ENCODE measurements at regions not wholly inside any gene's neighbourhood (a gene's known extent, or its start where the extent isn't known, plus 50 kb on each side); places are given as distances from the start of the nearest gene placed in this dataset.

DNA sequence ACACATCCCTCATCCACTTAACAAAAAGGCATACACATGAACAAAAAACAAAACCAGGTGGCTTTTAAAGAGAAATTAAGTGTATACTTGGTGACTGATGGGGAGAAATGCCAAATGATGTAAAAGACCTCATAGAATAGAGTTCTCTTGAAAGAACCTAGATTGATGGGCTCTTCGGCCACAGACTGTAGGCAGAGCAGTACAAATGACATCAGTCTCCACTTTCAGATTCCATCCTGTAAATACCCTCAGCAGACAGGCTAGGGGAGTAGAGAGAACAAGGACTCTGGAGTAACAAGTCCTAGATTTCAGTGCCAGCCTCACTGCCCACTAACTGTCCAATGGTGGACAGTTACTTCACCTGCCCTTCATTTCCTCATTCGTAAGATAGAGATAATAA is 203.8 kb downstream of the MZT1 start:
- TF ChIP-seq EZH2 (IDR thresholded peaks at IDR 0.05; ENCODE audit: borderline replicate concordance, low read length), result no peak
- TF ChIP-seq, protein P1, sequence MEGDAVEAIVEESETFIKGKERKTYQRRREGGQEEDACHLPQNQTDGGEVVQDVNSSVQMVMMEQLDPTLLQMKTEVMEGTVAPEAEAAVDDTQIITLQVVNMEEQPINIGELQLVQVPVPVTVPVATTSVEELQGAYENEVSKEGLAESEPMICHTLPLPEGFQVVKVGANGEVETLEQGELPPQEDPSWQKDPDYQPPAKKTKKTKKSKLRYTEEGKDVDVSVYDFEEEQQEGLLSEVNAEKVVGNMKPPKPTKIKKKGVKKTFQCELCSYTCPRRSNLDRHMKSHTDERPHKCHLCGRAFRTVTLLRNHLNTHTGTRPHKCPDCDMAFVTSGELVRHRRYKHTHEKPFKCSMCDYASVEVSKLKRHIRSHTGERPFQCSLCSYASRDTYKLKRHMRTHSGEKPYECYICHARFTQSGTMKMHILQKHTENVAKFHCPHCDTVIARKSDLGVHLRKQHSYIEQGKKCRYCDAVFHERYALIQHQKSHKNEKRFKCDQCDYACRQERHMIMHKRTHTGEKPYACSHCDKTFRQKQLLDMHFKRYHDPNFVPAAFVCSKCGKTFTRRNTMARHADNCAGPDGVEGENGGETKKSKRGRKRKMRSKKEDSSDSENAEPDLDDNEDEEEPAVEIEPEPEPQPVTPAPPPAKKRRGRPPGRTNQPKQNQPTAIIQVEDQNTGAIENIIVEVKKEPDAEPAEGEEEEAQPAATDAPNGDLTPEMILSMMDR (IDR thresholded peaks at IDR 0.05; ENCODE audit: low read length), result no peak

DNA sequence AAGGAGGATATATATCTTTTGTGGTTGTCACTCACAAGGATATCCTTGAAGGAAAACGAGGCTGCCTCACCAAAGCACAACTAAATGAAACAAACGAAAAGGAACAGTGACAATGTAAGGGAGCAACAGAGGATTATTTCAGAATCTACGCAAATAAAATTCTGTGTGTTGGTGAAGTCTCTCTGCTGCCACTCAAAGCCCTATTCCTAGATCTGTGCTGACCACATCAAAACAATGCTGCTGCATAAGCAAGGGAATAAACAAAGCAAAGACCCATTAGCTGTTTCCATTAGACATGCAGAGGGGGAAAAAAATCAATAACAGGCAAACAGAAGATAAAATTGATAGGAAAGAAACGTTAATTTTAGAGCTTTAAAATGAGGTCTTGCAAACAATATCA is 204.4 kb downstream of the MZT1 start:
- H3K79me2 ChIP-seq (ENCODE audit: insufficient read depth, low read length), result no peaks in the 10 kb centered on the region
- no peaks in the 10 kb centered on the region for H3F3A ChIP-seq (ENCODE audit: insufficient read depth, low read length)
- H4K20me1 ChIP-seq (ENCODE audit: insufficient read depth, low read length), result no peaks in the 10 kb centered on the region
- TF ChIP-seq EZH2 (IDR thresholded peaks at IDR 0.05; ENCODE audit: borderline replicate concordance, low read length), result no peak
- TF ChIP-seq, protein P1 (IDR thresholded peaks at IDR 0.05; ENCODE audit: low read length), result no peak
- no peaks in the 10 kb centered on the region for H3K9me3 ChIP-seq (ENCODE audit: low read length)
- no peaks in the 10 kb centered on the region for H3K9me2 ChIP-seq (ENCODE audit: low read depth, low read length)
- no peak overlapping the region for H3K27ac ChIP-seq (ENCODE audit: low read depth, low read length, poor library complexity, severe bottlenecking)
- H2AFZ ChIP-seq (ENCODE audit: low read length), result no peak overlapping the region
- H3K27me3 ChIP-seq (ENCODE audit: insufficient read depth, low read length), result no peaks in the 10 kb centered on the region
- no peak overlapping the region for H3K4me2 ChIP-seq (ENCODE audit: low read length)
- no peak overlapping the region for H3K9ac ChIP-seq (ENCODE audit: low read length)
- no peaks in the 10 kb centered on the region for H3K4me1 ChIP-seq (ENCODE audit: insufficient read depth, low read length, severe bottlenecking)
- H3K4me3 ChIP-seq (ENCODE audit: low read depth, low read length, poor library complexity, severe bottlenecking), result no peak overlapping the region
- H3K36me3 ChIP-seq (ENCODE audit: insufficient read depth, low read length), result no peaks in the 10 kb centered on the region

More for the DNA sequence above, 203.8 kb downstream of the MZT1 start:
- Histone ChIP-seq H3K4me2 (ENCODE audit: low read length) (no peak overlapping the region), H3K36me3 (ENCODE audit: insufficient read depth, low read length) (no peaks in the 10 kb centered on the region), H3K9ac (ENCODE audit: low read length) (no peak overlapping the region), H3K79me2 (ENCODE audit: insufficient read depth, low read length) (no peaks in the 10 kb centered on the region), H2AFZ (ENCODE audit: low read length) (no peak overlapping the region), H3K4me1 (ENCODE audit: insufficient read depth, low read length, severe bottlenecking) (no peaks in the 10 kb centered on the region), H3K27ac (ENCODE audit: low read depth, low read length, poor library complexity, severe bottlenecking) (no peak overlapping the region), H3K27me3 (ENCODE audit: insufficient read depth, low read length) (no peaks in the 10 kb centered on the region), H3K9me3 (ENCODE audit: low read length) (no peaks in the 10 kb centered on the region), H3K9me2 (ENCODE audit: low read depth, low read length) (no peaks in the 10 kb centered on the region), H3K4me3 (ENCODE audit: low read depth, low read length, poor library complexity, severe bottlenecking) (no peak overlapping the region), H4K20me1 (ENCODE audit: insufficient read depth, low read length) (no peaks in the 10 kb centered on the region), H3F3A (ENCODE audit: insufficient read depth, low read length) (no peaks in the 10 kb centered on the region)

DNA sequence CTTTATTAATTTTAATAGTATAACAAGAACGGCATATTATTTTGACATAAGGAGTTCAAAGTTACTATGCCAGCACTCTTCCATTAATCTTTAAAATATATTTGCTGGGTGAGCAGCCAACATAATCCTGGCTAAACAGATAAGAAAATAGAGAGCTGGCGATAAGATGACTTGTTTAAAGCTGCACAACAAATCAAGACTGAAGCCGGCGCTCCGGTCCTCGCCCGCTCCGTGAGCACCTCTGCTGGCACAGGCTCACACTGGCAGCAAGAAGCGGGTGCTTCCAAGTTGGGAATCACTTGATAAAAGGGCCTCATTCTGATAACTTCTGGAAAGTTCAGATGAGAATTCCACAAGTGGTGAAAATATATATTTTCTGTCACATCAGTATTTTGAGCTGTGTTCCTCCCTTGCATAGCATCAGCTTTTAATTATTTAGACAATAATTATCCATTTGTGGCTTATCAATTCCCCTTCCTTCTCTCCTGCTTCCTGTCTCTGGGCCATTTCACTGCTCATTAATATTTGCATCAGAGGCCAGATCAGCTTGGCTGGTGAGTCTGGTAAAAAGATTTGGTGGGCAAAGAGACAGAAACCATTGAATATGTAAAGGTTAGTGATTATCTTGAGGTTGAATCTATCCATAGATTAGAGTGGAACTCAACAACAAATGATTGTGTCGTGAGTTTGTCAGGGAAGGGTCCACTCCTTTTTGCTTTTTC is 205.3 kb downstream of the MZT1 start:
- Histone ChIP-seq H3K27ac (ENCODE audit: low read depth, low read length, poor library complexity, severe bottlenecking) (no peak overlapping the region), H4K20me1 (ENCODE audit: insufficient read depth, low read length) (no peaks in the 10 kb centered on the region), H3K4me2 (ENCODE audit: low read length) (no peak overlapping the region), H3F3A (ENCODE audit: insufficient read depth, low read length) (no peaks in the 10 kb centered on the region), H3K4me1 (ENCODE audit: insufficient read depth, low read length, severe bottlenecking) (no peaks in the 10 kb centered on the region), H3K27me3 (ENCODE audit: insufficient read depth, low read length) (no peaks in the 10 kb centered on the region), H2AFZ (ENCODE audit: low read length) (no peak overlapping the region), H3K4me3 (ENCODE audit: low read depth, low read length, poor library complexity, severe bottlenecking) (no peak overlapping the region), H3K9me2 (ENCODE audit: low read depth, low read length) (no peaks in the 10 kb centered on the region), H3K36me3 (ENCODE audit: insufficient read depth, low read length) (no peaks in the 10 kb centered on the region), H3K79me2 (ENCODE audit: insufficient read depth, low read length) (no peaks in the 10 kb centered on the region), H3K9ac (ENCODE audit: low read length) (no peak overlapping the region), H3K9me3 (ENCODE audit: low read length) (no peaks in the 10 kb centered on the region)
- TF ChIP-seq, protein P1 (IDR thresholded peaks at IDR 0.05; ENCODE audit: low read length), result no peak
- no peak for TF ChIP-seq EZH2 (IDR thresholded peaks at IDR 0.05; ENCODE audit: borderline replicate concordance, low read length)

All from OCI-LY1 (cell line).